NOMO-1 treated with DMSO at 0.1 percent for 48 hours (cell line): ENCODE measurements at regions not wholly inside any gene's neighbourhood (a gene's known extent, or its start where the extent isn't known, plus 50 kb on each side); places are given as distances from the start of the nearest gene placed in this dataset.
A peak's percentile ranks its signal among the peaks of the same experiment; 100 is the strongest.
"Not testable (repeated sequence)": the region's sequence is repeated elsewhere in the genome, so short reads cannot be mapped to it uniquely, and the experiment has no call there.

ENCODE experiments used
- DNase-seq: peaks from one replicate; lab custom pipeline; 2025; ENCODE audit not compliant: unreplicated experiment; lab: John Stamatoyannopoulos, UW

DNA sequence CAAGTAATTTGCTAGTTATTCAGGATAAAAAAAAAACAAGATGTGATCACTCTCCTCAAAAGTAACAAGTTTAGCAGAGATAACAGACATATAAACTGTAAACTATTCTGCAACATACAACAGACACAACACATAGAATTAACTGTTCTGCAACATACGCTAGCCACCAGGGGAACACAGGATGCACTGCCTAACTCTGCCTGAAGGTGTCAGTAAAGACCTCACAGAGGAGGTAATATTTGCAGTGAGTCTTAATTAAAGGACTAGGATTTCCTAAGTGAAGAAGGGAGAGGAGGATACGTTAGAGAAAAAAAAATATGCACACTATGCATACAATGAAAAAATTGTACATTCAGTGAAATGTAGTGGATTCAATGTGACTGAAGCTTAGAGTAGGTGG, 129.6 kb downstream of the NBPF8 start:
- DNase-seq, result not testable (repeated sequence)

DNA sequence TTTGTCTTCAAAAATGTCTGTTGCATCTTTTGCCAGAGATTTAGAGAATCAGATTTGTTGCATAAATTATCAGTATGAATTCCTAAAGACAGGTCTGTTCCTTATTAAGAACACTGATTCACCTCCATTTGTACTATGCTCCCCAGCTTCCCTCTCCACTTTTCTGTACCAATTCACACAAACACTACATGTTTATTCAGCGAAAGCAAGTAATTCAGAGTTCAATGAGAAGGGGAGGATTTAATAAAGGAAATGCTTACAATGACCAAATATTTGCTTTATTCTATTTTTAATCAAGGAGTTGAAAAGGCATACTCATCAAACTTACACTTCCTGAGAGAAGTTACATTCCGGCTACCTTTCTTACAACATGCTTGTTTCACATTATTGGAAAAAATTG, 135.5 kb downstream of the NBPF8 start:
- DNase-seq, result not testable (repeated sequence)

DNA sequence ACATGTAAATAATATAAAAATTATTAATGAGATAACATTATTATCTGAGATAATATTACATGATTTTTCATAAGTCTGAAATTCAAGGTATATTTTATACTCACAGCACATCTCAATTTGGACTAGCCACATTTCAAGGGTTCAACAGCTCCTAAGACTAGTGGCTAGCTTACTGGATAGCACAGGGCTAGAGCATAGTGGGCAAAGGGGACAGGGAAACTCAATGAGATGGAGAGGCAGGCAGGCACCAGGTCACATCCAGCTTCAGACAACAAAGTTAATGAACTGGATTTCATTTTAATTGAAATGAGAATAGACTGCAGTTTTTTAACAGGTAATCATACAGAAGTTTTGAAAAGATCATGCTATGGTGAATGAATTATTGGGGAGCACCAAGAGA, 137.4 kb downstream of the NBPF8 start:
- DNase-seq, result not testable (repeated sequence)

DNA sequence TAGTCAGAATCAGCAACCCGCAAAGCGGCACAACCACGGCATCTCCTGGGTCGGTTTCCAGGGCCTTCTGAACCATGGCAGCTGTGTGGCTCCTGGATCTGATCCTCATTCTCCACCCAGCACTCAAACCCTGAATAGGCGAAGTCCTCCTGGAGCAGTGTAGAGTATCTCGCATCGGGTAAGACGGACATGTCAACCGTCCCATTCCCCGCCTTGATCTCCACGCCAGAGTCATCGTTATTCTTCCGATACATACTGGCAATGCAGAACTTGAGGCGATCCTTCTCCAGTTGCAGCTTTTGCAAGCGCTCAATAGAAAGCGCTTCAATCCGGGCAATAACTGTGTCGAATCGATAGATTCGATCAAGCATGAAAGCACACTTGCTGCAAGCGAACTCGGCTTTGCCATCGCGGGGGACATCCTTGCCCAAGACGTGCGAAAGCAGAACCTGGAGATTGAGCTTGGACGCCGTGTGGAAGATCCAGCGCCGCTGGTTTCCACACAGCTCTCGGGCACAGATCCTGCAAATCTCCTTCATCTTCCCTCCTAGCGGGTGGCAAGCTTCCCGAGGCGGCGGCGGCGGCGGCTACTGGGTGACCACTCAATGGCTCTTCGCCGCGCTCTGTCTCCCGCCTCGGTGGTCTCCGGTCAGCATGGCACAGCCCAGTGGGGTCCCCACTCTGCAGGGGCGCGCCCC, 142.9 kb downstream of the NBPF8 start:
- not testable (repeated sequence) for DNase-seq

DNA sequence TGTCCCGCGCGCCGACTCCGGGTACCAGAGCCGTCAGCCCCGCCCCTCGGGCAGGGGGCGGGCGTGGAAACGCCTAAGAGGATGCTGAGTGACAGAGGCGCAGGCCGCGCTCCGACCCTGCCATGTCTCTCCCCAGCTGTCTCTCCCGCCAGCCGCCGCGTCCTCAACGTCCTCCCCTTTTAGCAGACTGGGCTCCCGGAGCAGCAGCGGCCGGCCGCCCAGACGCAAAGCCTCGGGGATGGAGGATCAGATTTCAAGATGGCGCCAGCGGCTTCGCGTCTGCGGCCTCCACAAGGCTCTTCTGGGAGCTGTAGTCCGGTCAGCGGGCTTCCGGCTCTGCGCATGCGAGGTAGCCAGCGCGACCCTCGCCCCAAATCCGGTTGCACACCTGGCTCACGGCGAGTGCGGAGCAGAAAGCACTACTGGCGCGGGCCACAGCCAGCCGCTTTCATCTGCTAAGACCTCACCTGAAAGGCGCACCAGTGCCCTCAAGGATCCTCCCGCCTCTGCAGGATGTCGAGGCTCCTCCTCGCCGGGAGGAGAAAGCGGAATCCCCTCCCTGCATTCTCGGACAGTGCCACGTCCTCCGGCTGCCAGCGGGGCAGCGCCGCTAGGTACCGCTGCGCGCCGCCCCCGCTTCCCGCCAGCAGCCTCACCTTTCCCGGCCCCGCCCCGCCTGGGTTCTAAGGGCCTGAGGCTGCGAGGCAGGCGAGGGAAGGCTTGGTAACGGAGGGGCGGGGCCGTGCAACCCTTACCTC, 143.6 kb downstream of the NBPF8 start:
- DNase-seq, result peak; percentile 34

DNA sequence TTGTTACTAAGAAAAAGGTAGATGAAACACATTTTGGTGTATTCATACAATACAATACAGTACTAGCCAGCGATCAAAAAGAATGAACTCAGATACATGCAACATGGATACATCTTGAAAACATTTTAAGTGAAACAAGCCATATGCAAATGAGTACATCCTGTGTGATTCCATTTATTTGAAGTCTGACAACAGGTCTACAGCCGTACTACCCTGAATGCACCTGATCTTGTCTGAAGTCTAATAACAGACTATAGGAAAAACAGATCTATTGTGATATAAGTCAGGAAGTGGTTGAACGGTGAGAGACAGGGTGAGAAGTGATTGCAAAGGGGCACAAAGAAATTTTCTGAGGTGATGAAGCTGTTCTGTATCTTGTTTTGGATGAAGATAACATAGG, 146.9 kb downstream of the NBPF8 start:
- DNase-seq, result not testable (repeated sequence)

DNA sequence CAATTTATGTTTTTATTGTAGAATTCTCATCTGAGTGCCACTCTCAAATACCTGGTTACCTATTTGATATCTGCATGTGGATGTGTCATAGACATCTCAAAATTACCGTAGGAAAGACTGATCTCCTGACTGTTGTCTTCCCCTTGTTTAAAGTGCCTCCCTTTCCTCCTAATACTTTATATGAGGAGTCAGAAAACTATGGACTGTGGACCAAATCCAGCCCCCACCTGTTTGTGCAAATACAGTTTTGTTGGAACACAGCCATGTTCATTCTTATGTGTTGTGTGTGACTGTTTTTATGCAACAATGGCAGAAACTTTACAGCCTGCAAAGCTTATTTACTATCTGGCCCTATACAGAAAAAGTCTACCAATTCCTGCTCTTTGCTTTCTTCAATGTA, 150.6 kb downstream of the NBPF8 start:
- DNase-seq, result not testable (repeated sequence)

DNA sequence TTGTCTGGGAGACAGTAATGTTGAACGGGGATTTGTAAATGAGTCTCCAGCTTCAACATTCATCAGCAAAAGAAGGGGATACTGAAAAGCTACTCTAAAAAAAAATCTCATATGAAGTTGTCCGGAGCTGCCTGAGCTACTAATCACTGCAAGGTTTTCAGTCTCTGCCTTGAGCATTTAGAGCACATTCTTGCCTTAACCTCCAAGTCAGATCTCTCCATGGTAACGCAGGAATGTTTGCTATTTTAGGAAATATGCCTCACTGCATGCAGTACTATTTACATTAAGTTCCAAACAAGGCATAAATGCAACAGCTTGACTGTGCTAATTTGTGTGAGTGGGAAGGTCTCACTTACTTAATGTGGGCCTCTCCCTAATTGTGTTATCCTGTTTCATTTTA, 152.8 kb downstream of the NBPF8 start:
- DNase-seq, result not testable (repeated sequence)

DNA sequence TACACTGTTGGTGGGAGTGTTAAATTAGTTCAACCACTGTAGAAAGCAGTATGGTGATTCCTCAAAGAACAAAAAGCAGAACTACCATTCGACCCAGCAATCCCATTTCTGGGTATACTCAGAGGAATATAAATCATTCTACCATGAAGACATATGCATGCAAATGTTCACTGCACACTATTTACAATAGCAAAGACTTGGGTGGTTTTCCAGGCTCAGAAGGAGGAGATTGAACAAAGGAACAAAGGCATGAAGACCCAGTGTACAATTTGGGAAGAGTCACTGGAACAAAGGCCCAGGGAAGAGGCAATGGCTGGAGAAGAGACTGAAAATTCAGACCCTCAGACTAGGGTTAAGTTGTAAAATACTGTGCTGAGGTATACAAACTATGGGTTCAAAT, 148.5 kb upstream of the NBPF26 start:
- DNase-seq, result not testable (repeated sequence)

DNA sequence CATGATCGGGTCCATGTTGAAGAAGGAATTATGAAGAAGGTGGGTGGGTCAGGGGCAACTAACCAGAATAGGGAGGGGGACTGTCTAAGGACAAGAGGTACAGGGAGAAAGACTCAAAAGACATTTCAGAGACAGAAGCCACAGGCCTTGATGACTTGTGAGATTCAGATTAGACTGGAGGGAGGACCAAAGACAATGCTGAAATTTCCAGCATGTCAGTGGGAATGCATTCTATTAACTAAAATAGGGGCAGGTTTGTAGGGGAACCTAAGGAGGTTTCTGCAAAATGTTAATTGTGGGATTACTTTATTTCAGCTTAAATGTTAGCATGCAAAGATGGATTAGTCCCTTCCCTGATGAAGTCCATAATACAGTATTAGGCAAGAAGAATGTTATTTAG, 141.6 kb upstream of the NBPF26 start:
- DNase-seq, result not testable (repeated sequence)

DNA sequence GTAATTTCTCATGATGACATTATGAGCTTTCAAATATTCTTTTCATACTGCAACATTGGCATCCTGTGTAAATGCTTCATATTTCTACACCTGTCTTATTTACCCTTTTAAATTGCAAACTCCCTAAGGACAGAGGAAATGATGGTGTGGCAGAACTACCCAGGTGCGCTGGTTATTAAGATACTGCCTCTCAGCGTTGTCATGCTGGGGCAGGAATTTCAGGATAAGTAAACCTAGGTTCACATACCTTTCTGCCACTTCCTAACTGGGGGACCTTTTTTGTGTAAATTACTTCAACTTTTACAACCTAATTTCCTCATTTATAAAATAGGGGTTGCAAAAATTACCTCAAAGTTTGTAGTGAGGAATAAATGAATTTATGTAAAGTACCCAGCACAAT, 137.7 kb upstream of the NBPF26 start:
- not testable (repeated sequence) for DNase-seq

DNA sequence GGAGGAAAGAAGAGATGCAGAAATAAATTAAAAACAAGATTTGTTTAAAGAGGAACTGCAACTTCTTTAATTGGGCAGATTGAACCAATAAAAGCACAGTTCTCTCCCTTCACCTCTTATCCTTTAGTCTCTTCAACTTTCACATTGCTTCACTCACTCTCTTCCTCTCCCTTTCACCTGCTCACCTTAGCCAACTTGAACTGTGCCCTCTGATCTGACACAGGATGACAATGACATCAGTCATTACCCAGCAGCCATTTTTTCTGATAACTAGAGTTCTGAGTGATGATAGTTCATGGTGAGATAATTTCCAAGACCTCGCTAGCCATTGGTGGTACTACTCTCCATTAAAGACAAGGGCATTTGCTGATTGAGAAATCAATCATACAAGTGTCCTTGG, 134.9 kb upstream of the NBPF26 start:
- not testable (repeated sequence) for DNase-seq

DNA sequence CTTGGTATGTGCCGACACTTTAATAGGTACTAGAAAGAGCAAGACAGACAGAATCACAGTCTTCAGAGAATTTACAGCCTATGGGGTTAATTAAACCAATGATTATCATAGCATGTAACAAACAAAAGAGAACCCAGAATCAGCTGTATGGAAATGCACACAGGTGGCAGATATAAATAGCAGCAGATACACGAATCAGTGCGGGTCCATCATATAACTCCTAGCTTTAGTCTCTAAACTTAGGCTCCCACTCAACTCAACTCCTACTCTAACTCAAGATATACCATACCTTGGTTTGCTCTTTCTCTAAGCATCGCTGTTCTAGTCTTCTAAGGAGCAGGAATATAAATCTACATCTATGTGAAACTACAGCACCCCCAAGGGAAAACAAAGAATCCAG, 132.0 kb upstream of the NBPF26 start:
- DNase-seq, result not testable (repeated sequence)

DNA sequence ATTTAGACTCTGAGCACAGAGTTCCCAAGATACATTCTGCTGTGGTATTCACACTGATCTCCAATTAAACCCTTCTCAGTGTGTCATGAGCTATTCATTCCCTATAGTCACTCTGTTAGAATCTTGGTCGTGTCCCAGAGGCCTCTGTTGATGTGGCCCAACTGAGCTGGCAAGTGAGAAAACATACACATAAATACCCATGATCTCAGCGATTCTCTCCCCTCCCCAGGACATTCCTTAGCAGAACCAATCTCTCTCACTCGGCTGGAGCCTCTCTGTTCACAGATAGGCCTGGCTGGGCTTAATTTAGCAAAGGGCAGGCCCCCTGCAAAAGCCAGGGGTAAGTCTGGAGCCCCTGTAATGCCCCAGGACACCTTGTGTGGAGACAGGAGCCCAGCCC, 130.8 kb upstream of the NBPF26 start:
- DNase-seq, result not testable (repeated sequence)

DNA sequence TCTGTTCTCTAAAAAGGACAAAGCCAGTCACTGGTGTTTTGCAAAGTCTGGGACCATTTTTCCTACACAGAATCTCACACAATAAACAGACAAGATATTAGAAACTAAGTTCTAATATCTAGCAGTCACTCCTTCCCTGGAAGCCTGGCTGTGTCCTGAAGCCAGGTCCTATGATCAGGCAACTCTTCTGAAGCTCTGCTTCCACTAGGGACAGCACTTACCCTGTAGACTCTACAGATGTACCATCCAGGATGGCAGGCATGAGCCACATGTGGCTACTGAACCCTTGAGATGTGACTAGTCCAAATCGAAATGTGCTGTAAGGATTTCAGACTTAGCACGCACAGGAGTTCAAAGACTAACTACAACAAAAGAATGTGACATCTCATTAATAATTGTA, 130.1 kb upstream of the NBPF26 start:
- not testable (repeated sequence) for DNase-seq

DNA sequence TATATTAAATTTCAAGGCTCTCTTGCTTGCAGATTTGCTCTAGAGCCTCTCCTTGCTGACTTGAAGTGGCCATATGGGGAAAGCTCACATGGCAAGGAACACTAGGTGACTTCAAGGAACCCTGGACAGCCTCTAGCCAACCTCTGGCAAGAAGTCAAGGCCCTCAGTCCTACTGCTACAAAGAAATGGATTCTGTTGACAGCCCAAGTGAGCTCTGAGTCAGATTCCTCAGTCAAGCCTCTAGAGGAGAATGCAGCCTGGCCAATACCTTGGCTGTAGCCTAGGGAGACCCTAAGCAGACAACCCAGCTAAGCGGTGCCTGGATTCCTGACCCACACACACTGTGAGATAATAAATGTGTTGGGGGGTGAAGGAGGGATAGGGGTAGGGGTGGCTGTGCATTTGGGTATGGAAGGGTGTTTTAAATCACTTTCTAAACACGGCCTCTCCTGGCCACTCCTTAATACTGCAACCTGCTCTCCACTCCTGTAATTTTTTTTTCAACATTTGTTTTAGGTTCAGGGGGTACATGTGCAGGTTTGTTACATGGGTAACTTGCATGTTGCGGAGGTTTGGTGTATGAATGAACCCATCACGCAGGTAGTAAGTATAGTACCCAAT, 125.3 kb upstream of the NBPF26 start:
- DNase-seq, result not testable (repeated sequence)

DNA sequence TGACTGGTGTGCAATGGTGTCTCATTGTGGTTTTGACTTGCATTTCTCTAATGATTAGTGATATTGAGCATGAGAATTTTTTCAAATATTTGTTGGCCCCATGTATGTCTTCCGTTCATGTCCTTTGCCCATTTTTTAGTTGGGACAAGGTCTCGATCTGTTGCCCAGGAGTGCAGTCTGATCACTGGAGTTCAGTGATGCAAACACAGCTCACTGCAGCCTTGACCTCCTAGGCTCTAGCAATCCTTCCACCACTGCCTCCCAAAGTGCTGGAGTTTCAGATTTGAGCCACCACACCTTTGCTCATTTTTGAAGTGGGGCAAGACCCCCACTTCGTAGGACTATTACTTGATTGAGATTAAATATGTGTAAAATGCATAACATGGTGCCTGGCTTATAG, 124.2 kb upstream of the NBPF26 start:
- not testable (repeated sequence) for DNase-seq

DNA sequence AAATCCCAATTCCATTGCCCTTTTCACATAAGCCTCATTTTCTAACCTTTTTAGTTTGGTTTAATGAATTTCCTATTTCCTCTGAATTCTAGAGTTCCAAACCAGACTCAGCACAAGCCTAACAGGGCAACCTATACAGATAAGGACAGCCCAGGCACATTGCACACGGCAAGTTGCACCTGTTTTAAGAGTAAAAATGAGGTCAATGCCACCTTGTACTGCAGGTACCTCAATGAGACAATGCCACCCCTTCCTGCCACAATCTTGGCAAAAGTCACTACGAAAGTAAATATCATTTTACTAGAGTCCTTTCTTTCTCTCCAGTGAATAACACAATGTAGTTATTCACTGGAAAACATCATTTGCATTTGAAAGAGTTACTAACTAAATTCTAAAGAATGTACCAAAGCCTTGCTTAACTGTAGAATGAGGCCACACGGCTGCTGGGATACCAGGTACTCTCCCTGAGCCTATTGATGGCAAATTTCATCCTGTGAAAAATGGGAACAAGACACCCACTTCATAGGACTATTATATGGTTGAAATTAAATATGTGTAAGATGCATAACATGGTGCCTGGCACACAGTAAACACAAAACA, 123.2 kb upstream of the NBPF26 start:
- not testable (repeated sequence) for DNase-seq

DNA sequence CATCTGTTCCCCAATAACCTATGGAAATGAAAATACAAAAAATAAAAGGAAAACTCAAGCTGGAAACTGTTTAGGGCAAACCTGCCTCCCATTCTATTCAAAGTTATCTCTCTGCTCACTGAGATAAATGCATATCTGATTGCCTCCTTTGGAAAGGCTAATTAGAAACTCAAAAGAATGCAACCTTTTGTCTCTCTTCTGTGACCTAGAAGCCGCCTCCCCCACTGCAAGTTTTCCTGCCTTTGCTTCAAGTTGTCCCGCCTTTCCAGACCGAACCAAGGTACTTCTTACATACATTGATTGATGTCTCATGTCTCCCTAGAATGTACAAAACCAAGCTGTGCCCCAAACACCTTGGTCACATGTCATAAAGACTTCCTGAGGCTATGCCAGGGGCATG, 115.9 kb upstream of the NBPF26 start:
- not testable (repeated sequence) for DNase-seq

DNA sequence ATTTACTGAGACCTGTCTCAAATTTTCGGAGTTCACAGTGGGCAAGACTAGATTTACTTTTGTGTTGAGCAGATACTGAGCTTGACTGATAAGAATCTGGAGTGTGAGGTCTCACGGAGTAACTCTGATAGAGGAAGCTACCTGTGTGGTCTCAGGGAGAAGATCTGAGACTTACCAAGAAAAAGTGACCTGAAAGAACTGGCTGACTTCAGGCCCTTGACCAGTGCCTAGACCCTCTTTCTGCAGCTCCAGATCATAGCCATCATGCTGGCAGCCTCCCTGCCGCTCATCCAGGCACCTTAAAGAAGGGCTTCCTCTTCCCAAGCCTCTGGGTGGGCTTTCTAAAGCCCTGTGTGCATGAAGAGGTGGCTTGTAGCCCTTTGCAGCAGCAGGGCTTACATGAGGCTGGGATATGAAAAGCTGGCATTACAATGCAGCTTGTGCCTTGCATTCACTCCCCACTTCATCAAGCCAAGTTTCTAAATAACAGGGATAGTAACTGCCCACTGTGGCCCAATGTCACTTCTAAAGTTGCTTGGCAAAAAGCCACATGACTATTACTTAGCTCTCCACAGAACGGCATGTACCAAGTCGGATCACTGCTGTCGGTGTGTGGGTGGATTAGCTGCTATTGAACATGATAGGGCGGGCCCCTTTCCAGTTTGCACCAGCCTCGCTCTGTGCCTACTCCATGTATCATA, 115.3 kb upstream of the NBPF26 start:
- DNase-seq, result not testable (repeated sequence)

DNA sequence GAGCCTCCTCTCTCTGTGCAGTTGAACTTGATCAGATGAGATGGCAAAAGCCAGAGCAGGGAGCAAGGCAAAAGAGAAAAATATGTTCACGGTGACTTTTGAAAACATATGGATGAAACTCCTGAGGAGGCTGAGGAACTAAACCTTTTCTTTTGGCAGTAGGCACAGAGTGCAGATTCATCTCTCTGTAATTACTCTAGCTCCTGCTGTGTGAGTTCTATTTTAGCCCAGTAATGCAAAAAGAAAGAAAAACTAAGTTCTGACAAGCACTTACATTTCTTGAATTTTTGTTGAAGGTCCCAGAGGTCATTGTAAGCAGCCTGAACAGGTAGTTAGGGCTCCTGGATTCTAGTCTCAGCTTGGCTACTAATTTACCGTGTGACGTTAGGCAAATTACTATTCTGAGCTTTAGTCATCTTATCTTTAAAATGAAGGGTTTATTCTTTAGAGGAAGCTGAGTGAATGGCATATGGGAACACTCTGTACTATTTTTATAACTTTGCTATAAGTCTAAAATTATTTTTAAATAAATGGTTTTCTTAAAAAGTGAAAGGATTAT, 114.7 kb upstream of the NBPF26 start:
- not testable (repeated sequence) for DNase-seq
